ENCODE measurements at regions not wholly inside any gene's neighbourhood (a gene's known extent, or its start where the extent isn't known, plus 50 kb on each side); places are given as distances from the start of the nearest gene placed in this dataset.

DNA sequence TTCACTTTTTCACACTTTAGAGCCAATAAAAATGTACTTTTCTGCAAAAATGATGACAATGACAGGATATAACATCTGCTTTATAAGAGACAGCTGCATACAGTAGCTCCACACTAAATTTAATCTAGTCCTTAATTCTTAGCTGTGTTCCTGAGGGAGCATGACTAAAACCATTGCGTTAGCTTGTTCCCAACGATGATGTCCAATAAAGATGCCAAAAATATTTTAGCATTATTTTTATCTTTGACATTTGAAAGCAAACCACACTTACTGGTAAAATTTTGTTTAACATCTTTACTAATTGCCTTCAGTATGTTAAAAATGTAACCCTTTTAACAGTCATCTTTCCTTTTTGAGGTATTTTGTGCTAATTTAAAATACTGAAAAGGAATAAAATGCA lies 382.7 kb downstream of the CHSY3 start:
- FAIRE-seq = no peak
- TF ChIP-seq KLF1 (tag; IDR thresholded peaks at IDR 0.05) (no peak), ERF (CRISPR knock-in tag; IDR thresholded peaks at IDR 0.05) (no peak), POLR2AphosphoS2 (IDR thresholded peaks at IDR 0.05; ENCODE audit: low read length) (no peak), MED1 (CRISPR knock-in tag; IDR thresholded peaks at IDR 0.05; ENCODE audit: borderline replicate concordance) (no peak)
- TF ChIP-seq, protein P1, sequence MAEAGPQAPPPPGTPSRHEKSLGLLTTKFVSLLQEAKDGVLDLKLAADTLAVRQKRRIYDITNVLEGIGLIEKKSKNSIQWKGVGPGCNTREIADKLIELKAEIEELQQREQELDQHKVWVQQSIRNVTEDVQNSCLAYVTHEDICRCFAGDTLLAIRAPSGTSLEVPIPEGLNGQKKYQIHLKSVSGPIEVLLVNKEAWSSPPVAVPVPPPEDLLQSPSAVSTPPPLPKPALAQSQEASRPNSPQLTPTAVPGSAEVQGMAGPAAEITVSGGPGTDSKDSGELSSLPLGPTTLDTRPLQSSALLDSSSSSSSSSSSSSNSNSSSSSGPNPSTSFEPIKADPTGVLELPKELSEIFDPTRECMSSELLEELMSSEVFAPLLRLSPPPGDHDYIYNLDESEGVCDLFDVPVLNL (CRISPR knock-in tag; IDR thresholded peaks at IDR 0.05; ENCODE audit: low read depth) = no peak
- TF ChIP-seq, protein P2, sequence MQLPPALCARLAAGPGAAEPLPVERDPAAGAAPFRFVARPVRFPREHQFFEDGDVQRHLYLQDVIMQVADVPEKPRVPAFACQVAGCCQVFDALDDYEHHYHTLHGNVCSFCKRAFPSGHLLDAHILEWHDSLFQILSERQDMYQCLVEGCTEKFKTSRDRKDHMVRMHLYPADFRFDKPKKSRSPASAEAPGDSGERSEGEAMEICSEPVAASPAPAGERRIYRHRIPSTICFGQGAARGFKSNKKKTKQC (CRISPR knock-in tag; IDR thresholded peaks at IDR 0.05) = no peak
- TF ChIP-seq, protein P3, sequence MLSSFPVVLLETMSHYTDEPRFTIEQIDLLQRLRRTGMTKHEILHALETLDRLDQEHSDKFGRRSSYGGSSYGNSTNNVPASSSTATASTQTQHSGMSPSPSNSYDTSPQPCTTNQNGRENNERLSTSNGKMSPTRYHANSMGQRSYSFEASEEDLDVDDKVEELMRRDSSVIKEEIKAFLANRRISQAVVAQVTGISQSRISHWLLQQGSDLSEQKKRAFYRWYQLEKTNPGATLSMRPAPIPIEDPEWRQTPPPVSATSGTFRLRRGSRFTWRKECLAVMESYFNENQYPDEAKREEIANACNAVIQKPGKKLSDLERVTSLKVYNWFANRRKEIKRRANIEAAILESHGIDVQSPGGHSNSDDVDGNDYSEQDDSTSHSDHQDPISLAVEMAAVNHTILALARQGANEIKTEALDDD (IDR thresholded peaks at IDR 0.05) = no peak
- TF ChIP-seq, protein P4, sequence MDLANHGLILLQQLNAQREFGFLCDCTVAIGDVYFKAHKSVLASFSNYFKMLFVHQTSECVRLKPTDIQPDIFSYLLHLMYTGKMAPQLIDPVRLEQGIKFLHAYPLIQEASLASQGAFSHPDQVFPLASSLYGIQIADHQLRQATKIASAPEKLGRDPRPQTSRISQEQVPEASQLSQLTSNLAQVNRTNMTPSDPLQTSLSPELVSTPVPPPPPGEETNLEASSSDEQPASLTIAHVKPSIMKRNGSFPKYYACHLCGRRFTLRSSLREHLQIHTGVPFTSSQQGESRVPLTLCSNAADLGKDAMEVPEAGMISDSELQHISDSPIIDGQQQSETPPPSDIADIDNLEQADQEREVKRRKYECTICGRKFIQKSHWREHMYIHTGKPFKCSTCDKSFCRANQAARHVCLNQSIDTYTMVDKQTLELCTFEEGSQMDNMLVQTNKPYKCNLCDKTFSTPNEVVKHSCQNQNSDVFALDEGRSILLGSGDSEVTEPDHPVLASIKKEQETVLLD (IDR thresholded peaks at IDR 0.05) = no peak
- TF ChIP-seq, protein P5, sequence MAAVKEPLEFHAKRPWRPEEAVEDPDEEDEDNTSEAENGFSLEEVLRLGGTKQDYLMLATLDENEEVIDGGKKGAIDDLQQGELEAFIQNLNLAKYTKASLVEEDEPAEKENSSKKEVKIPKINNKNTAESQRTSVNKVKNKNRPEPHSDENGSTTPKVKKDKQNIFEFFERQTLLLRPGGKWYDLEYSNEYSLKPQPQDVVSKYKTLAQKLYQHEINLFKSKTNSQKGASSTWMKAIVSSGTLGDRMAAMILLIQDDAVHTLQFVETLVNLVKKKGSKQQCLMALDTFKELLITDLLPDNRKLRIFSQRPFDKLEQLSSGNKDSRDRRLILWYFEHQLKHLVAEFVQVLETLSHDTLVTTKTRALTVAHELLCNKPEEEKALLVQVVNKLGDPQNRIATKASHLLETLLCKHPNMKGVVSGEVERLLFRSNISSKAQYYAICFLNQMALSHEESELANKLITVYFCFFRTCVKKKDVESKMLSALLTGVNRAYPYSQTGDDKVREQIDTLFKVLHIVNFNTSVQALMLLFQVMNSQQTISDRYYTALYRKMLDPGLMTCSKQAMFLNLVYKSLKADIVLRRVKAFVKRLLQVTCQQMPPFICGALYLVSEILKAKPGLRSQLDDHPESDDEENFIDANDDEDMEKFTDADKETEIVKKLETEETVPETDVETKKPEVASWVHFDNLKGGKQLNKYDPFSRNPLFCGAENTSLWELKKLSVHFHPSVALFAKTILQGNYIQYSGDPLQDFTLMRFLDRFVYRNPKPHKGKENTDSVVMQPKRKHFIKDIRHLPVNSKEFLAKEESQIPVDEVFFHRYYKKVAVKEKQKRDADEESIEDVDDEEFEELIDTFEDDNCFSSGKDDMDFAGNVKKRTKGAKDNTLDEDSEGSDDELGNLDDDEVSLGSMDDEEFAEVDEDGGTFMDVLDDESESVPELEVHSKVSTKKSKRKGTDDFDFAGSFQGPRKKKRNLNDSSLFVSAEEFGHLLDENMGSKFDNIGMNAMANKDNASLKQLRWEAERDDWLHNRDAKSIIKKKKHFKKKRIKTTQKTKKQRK (IDR thresholded peaks at IDR 0.05; ENCODE audit: borderline replicate concordance, low read depth, low read length) = no peak
- TF ChIP-seq, protein P6, sequence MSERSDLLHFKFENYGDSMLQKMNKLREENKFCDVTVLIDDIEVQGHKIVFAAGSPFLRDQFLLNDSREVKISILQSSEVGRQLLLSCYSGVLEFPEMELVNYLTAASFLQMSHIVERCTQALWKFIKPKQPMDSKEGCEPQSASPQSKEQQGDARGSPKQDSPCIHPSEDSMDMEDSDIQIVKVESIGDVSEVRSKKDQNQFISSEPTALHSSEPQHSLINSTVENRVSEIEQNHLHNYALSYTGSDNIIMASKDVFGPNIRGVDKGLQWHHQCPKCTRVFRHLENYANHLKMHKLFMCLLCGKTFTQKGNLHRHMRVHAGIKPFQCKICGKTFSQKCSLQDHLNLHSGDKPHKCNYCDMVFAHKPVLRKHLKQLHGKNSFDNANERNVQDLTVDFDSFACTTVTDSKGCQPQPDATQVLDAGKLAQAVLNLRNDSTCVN (CRISPR knock-in tag; IDR thresholded peaks at IDR 0.05) = no peak
- ChIA-PET CTCF (ENCODE audit: low intra/inter-chr PET ratio) (no interaction called here), POLR2A (no interaction called here)
- DNase-seq (ENCODE audit: extremely low read depth in 1 of 4, low spot score in 3 of 4) = no peak
- Histone ChIP-seq H3K9me3 (replicated peaks; ENCODE audit: control insufficient read depth, insufficient read depth, low read depth, low read length) (no peaks in the 10 kb centered on the region), H3K9me1 (ENCODE audit: control insufficient read depth, insufficient read depth, low read length) (no peaks in the 10 kb centered on the region), H3K4me1 (replicated peaks in 1 of 2; ENCODE audit: control insufficient read depth in 2 of 2, insufficient read depth in 2 of 2, low read length in 2 of 2) (no peaks in the 10 kb centered on the region), H3K36me3 (ENCODE audit: control insufficient read depth, insufficient read depth, low read length) (no peaks in the 10 kb centered on the region), H3K27ac (ENCODE audit: extremely low read depth, low read depth, low read length) (no peak overlapping the region), H2AFZ (ENCODE audit: low read depth, low read length) (no peak overlapping the region), H3K4me3 (no peak overlapping the region), H3K79me2 (ENCODE audit: control insufficient read depth, insufficient read depth, low read length) (no peaks in the 10 kb centered on the region), H4K20me1 (replicated peaks; ENCODE audit: control insufficient read depth, insufficient read depth, low read length) (no peaks in the 10 kb centered on the region), H3K9ac (ENCODE audit: insufficient read depth in 1 of 2, low read depth in 2 of 2, low read length in 2 of 2) (no peak overlapping the region), H3K27me3 (ENCODE audit: control insufficient read depth in 2 of 2, insufficient read depth in 2 of 2, low read length in 2 of 2) (no peaks in the 10 kb centered on the region), H3K4me2 (ENCODE audit: insufficient read depth, low read length) (no peak overlapping the region)
- intact Hi-C loops (cut with micrococcal nuclease) (no loop called here), in situ Hi-C loops (cut with MboI) (no loop called here)
- BruUV-seq (replicated peaks) = no TSS peak
- WGBS (ENCODE audit: insufficient coverage, low coverage, missing lambda C conversion rate) = 0% methylated on average over 2 of the region's 2 CpGs
- no peak for ATAC-seq
